CD4-positive, alpha-beta memory T cell (primary cell): ENCODE measurements at regions not wholly inside any gene's neighbourhood (a gene's known extent, or its start where the extent isn't known, plus 50 kb on each side); places are given as distances from the start of the nearest gene placed in this dataset.
"Not testable (repeated sequence)": the region's sequence is repeated elsewhere in the genome, so short reads cannot be mapped to it uniquely, and the experiment has no call there.

Source experiments
- CTCF ChIA-PET: fragments of 350-600 bp; sonication (Branson Sonifier 250); formaldehyde crosslinking; loops from one replicate; lab custom pipeline; 2021; ENCODE audit warnings: inconsistent platforms; ENCODE audit not compliant: partially characterized antibody; lab: Charles Lee
- POLR2A ChIA-PET: fragments of 350-600 bp; sonication (Branson Sonifier 250); formaldehyde crosslinking; loops from one replicate; lab custom pipeline; 2021; ENCODE audit not compliant: partially characterized antibody; lab: Charles Lee
- DNase-seq, 5 donors: peaks; one replicate each; pipeline versions ENCODE4 v3.0.0 to v3.0.0-alpha.2; 2020 to 2022; ENCODE audit warnings: mixed read lengths in 1 of 5
- H3K27ac ChIP-seq: one replicate; pipeline ENCODE4 v1.7.0; 2013; ENCODE audit warnings: low read depth, low read length
- H3K27me3 ChIP-seq: 2 replicates; pipeline ENCODE4 v1.7.0; 2013; ENCODE audit warnings: mild to moderate bottlenecking, low read length, moderate library complexity; ENCODE audit not compliant: insufficient read depth
- H3K36me3 ChIP-seq: 2 replicates; pipeline ENCODE4 v1.7.0; 2013; ENCODE audit warnings: mild to moderate bottlenecking, low read length, moderate library complexity; ENCODE audit not compliant: insufficient read depth
- H3K4me1 ChIP-seq: 2 replicates; pipeline ENCODE4 v1.7.0; 2013; ENCODE audit warnings: mild to moderate bottlenecking, low read length, moderate library complexity; ENCODE audit not compliant: insufficient read depth
- H3K4me3 ChIP-seq, 2 donors: one replicate each; pipeline ENCODE4 v1.7.0; 2013; ENCODE audit warnings: low read length in 2 of 2, mild to moderate bottlenecking in 1 of 2
- H3K9me3 ChIP-seq, 2 donors: one replicate each; pipeline ENCODE4 v1.7.0; 2013; ENCODE audit warnings: low read length in 2 of 2, control low read depth in 1 of 2; ENCODE audit not compliant: control insufficient read depth in 1 of 2
- H3K27ac Mint-ChIP-seq, 7 donors: one replicate each; pipeline ENCODE4 v1.8.0; 2020 to 2021; ENCODE audit warnings: mixed read lengths in 7 of 7, mild to moderate bottlenecking in 6 of 7, inconsistent platforms in 3 of 7, moderate library complexity in 3 of 7
- H3K27me3 Mint-ChIP-seq, 2 donors: one replicate each; pipeline ENCODE4 v1.8.0; 2020 to 2021; ENCODE audit warnings: mixed read lengths in 2 of 2
- H3K36me3 Mint-ChIP-seq, 2 donors: one replicate each; pipeline ENCODE4 v1.8.0; 2020 to 2021; ENCODE audit warnings: mixed read lengths in 2 of 2, inconsistent platforms in 1 of 2, mild to moderate bottlenecking in 1 of 2
- H3K4me1 Mint-ChIP-seq, 4 donors: one replicate each; pipeline ENCODE4 v1.8.0; 2020 to 2021; ENCODE audit warnings: mixed read lengths in 4 of 4, mild to moderate bottlenecking in 1 of 4
- H3K4me3 Mint-ChIP-seq, 8 donors: one replicate each; pipeline ENCODE4 v1.8.0; 2020 to 2021; ENCODE audit warnings: mixed read lengths in 8 of 8, mild to moderate bottlenecking in 7 of 8, moderate library complexity in 6 of 8, inconsistent platforms in 3 of 8
- H3K9me3 Mint-ChIP-seq, 8 donors: one replicate each; pipeline ENCODE4 v1.8.0; 2020 to 2021; ENCODE audit warnings: mixed read lengths in 8 of 8, mild to moderate bottlenecking in 5 of 8, inconsistent platforms in 3 of 8, moderate library complexity in 1 of 8
- intact Hi-C: fragments of 100-400 bp; cut with micrococcal nuclease; formaldehyde crosslinking; loops from one replicate; pipeline ENCODE4 v1.15.1; 2023

DNA sequence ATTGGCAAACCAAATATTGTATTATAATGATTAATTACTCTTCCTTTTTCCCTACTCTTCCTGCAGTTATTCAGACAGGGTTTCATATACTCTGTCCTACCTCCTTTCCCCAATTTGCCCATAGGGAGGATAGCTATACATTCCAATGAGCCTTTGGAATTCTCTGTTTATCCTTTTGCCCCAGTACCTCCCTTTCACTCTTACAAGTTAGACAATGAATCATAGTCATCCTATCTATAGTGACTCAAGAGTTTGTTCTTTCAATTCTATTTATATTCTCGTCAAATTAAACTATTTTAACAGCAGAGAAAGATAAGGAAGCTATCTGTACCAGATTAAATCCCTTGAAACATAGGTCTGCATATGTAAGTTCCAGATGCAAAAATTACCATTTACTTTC is 437.5 kb downstream of the NR4A2 start:
- Mint-ChIP-seq H3K27ac (no peak overlapping the region), H3K9me3 (peaks cover 0 to 10% (median 2%) of the 10 kb centered on the region in 8 donors), H3K4me3 (no peak overlapping the region), H3K36me3 (no peaks in the 10 kb centered on the region), H3K27me3 (no peaks in the 10 kb centered on the region), H3K4me1 (no peaks in the 10 kb centered on the region)
- intact Hi-C loops: no loop called here
- H3K27ac ChIP-seq: no peak overlapping the region
- no peaks in the 10 kb centered on the region for H3K36me3 ChIP-seq
- H3K27me3 ChIP-seq: no peaks in the 10 kb centered on the region
- DNase-seq: no peak
- CTCF ChIA-PET: no interaction called here
- POLR2A ChIA-PET: no interaction called here
- H3K4me1 ChIP-seq: no peaks in the 10 kb centered on the region
- no peak overlapping the region for H3K4me3 ChIP-seq
- H3K9me3 ChIP-seq: peaks cover 0 to 5% of the 10 kb centered on the region in 2 donors

DNA sequence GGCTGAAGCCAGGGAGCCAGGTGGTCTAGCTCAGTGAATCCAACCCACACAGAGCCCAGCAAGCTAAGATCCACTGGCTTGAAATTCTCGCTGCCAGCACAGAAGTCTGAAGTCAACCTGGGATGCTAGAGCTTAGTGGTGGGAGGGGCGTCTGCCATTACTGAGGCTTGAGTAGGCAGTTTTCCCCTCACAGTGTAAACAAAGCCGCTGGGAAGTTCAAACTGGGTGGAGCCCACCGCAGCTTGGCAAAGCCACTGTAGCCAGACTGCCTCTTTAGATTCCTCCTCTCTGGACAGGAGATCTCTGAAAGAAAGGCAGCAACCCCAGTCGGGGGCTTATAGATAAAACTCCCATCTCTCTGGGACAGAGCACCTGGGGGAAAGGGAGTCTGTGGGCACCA is 452.1 kb downstream of the NR4A2 start:
- intact Hi-C loops, H3K4me3 Mint-ChIP-seq: not testable (repeated sequence)

DNA sequence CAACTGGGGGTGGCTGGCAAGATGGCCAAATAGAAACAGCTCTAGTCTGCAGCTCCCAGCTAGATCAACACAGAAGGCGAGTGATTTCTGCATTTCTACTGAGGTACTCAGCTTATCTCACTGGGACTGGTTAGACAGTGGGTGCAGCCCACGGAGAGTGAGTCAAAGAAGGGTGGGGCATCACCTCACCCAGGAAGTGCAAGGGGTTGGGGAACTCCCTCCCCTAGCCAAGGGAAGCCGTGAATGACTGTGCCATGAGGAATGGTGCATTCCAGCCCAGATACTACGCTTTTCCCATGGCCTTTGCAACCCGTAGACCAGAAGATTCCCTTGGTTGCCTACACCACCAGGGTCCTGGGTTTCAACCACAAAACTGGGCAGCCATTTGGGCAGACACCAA is 452.6 kb downstream of the NR4A2 start:
- H3K4me3 ChIP-seq, intact Hi-C loops, POLR2A ChIA-PET: not testable (repeated sequence)

More for the DNA sequence above, 452.1 kb downstream of the NR4A2 start:
- H3K4me3 ChIP-seq, H3K27ac ChIP-seq, POLR2A ChIA-PET, DNase-seq, CTCF ChIA-PET, H3K36me3 Mint-ChIP-seq, H3K4me1 ChIP-seq, H3K9me3 ChIP-seq, H3K27ac Mint-ChIP-seq, H3K36me3 ChIP-seq, H3K27me3 Mint-ChIP-seq, H3K27me3 ChIP-seq, H3K4me1 Mint-ChIP-seq: not testable (repeated sequence)
- peaks cover 2 to 55% (median 29%) of the 10 kb centered on the region in 8 donors for H3K9me3 Mint-ChIP-seq

DNA sequence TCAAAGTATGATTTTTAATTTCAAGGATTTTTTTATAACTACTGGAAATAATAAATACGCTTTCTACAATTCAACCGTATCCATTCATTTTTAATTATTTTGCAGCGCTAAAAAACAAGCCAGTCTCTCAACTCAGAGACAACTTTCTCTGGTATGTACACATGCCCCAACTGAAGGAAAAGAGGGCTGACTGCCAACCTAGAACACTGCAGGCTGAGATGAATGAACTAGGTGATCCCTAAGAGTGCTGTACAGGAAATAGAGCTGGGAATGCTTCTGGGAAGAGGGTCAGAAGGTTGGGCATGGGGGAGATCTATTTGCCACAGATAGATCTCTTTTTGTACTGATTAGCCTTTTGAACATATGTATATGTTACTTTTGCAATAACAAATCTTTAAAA is 460.1 kb downstream of the NR4A2 start:
- H3K27me3 ChIP-seq: no peaks in the 10 kb centered on the region
- no peaks in the 10 kb centered on the region for H3K36me3 Mint-ChIP-seq
- H3K36me3 ChIP-seq: no peaks in the 10 kb centered on the region
- peaks cover 0 to 30% (median 24%) of the 10 kb centered on the region in 8 donors for H3K9me3 Mint-ChIP-seq
- no peaks in the 10 kb centered on the region for H3K4me1 Mint-ChIP-seq
- H3K27ac ChIP-seq: no peak overlapping the region
- H3K9me3 ChIP-seq: no peaks in the 10 kb centered on the region
- no peak overlapping the region for H3K4me3 ChIP-seq
- no peaks in the 10 kb centered on the region for H3K4me1 ChIP-seq
- ChIA-PET CTCF (no interaction called here), POLR2A (no interaction called here)
- no peak for DNase-seq
- no peak overlapping the region for H3K27ac Mint-ChIP-seq
- no peaks in the 10 kb centered on the region for H3K27me3 Mint-ChIP-seq
- intact Hi-C loops: no loop called here
- H3K4me3 Mint-ChIP-seq: no peak overlapping the region

More for the DNA sequence above, 452.6 kb downstream of the NR4A2 start:
- H3K27ac Mint-ChIP-seq, H3K36me3 Mint-ChIP-seq, H3K27ac ChIP-seq, H3K9me3 ChIP-seq, H3K36me3 ChIP-seq, H3K4me1 ChIP-seq, H3K27me3 Mint-ChIP-seq, H3K4me3 Mint-ChIP-seq, CTCF ChIA-PET, DNase-seq, H3K4me1 Mint-ChIP-seq, H3K27me3 ChIP-seq: not testable (repeated sequence)
- peaks cover 1 to 53% (median 27%) of the 10 kb centered on the region in 8 donors for H3K9me3 Mint-ChIP-seq

DNA sequence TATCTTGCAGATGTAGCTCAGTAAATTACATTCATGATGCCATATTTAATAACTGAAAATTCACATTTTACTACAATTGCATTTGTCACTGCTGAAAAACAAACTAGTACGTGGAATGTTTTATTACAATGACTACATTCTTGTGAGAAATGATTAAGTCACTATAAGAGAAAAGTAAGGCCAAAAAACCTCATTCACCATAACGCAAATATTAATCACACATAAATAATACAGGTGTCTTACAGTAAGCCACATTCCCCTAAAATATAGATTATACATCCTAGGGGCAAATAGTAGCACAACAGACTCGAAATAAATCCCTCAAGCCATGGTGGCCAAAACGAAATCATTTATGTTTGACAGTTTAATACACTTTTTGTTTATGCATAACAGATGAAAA is 460.6 kb downstream of the NR4A2 start:
- Histone ChIP-seq H3K4me3 (no peak overlapping the region), H3K9me3 (no peaks in the 10 kb centered on the region), H3K36me3 (no peaks in the 10 kb centered on the region), H3K27ac (no peak overlapping the region), H3K4me1 (no peaks in the 10 kb centered on the region), H3K27me3 (no peaks in the 10 kb centered on the region)
- Mint-ChIP-seq H3K4me1 (no peaks in the 10 kb centered on the region), H3K27me3 (no peaks in the 10 kb centered on the region), H3K9me3 (peaks cover 0 to 29% (median 24%) of the 10 kb centered on the region in 8 donors), H3K27ac (no peak overlapping the region), H3K36me3 (no peaks in the 10 kb centered on the region), H3K4me3 (no peak overlapping the region)
- intact Hi-C loops: no loop called here
- ChIA-PET POLR2A (no interaction called here), CTCF (no interaction called here)
- no peak for DNase-seq

GRCh38 chr2:155867564-155867963 is 465.0 kb downstream of the NR4A2 start:
- peaks cover 0 to 4% (median 0%) of the 10 kb centered on the region in 8 donors for H3K9me3 Mint-ChIP-seq
- Histone ChIP-seq H3K4me1 (no peaks in the 10 kb centered on the region), H3K27ac (no peak overlapping the region), H3K27me3 (no peaks in the 10 kb centered on the region), H3K9me3 (no peaks in the 10 kb centered on the region), H3K4me3 (no peak overlapping the region), H3K36me3 (no peaks in the 10 kb centered on the region)
- H3K27ac Mint-ChIP-seq: no peak overlapping the region
- POLR2A ChIA-PET: no interaction called here
- H3K36me3 Mint-ChIP-seq: no peaks in the 10 kb centered on the region
- intact Hi-C loops: no loop called here
- no peak for DNase-seq
- H3K4me1 Mint-ChIP-seq: no peaks in the 10 kb centered on the region
- no peak overlapping the region for H3K4me3 Mint-ChIP-seq
- H3K27me3 Mint-ChIP-seq: no peaks in the 10 kb centered on the region
- CTCF ChIA-PET: no interaction called here

DNA sequence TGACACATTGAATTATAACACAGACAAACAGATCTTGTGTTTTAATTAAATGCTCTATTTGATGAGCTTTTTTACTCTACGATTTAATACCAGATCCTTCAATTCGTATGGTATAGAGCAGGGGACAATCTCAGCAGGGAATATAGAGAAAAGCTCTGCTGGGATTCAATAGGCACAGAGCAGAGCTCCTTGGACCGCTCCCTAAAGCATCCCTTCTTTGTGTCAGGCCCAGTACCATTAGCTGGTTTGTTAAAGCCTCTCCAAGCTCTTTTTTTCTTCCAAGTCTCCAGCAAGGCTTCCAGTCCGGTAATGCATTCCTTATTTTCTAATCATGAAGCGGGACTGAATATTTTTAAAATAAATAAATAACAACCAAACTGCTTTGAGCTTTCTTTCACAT is 466.0 kb downstream of the NR4A2 start:
- no peaks in the 10 kb centered on the region for H3K27me3 Mint-ChIP-seq
- Histone ChIP-seq H3K36me3 (no peaks in the 10 kb centered on the region), H3K4me1 (no peaks in the 10 kb centered on the region), H3K9me3 (no peaks in the 10 kb centered on the region), H3K27me3 (no peaks in the 10 kb centered on the region), H3K4me3 (no peak overlapping the region), H3K27ac (no peak overlapping the region)
- no peaks in the 10 kb centered on the region for H3K9me3 Mint-ChIP-seq
- no peaks in the 10 kb centered on the region for H3K36me3 Mint-ChIP-seq
- CTCF ChIA-PET: no interaction called here
- intact Hi-C loops: no loop called here
- H3K27ac Mint-ChIP-seq: no peak overlapping the region
- no peaks in the 10 kb centered on the region for H3K4me1 Mint-ChIP-seq
- DNase-seq: no peak
- POLR2A ChIA-PET: no interaction called here
- H3K4me3 Mint-ChIP-seq: no peak overlapping the region

GRCh38 chr2:155852156-155852555 is 480.4 kb downstream of the NR4A2 start:
- Histone ChIP-seq H3K4me3 (no peak overlapping the region), H3K27me3 (no peaks in the 10 kb centered on the region), H3K9me3 (no peaks in the 10 kb centered on the region), H3K36me3 (no peaks in the 10 kb centered on the region), H3K27ac (no peak overlapping the region), H3K4me1 (no peaks in the 10 kb centered on the region)
- Mint-ChIP-seq H3K27me3 (no peaks in the 10 kb centered on the region), H3K9me3 (peaks cover 0 to 5% (median 0%) of the 10 kb centered on the region in 8 donors), H3K27ac (no peak overlapping the region), H3K36me3 (no peaks in the 10 kb centered on the region), H3K4me1 (no peaks in the 10 kb centered on the region), H3K4me3 (no peak overlapping the region)
- ChIA-PET POLR2A (no interaction called here), CTCF (no interaction called here)
- no peak for DNase-seq
- intact Hi-C loops: no loop called here
